Stomach (tissue), 4 donors: ENCODE measurements at regions not wholly inside any gene's neighbourhood (a gene's known extent, or its start where the extent isn't known, plus 50 kb on each side); places are given as distances from the start of the nearest gene placed in this dataset.

Experiments
- CTCF ChIP-seq, 7 experiments: fragments of 450-650 bp in 4 of 7; fragments of 200-600 bp in 3 of 7; sonication (generic) in 3 of 7; IDR thresholded peaks; one replicate each; pipeline ENCODE4 v1.5.1; 2016 to 2019; ENCODE audit warnings: antibody characterized with exemption in 7 of 7, control low read depth in 2 of 7, mild to moderate bottlenecking in 1 of 7
- EP300 ChIP-seq: sonication (generic); formaldehyde crosslinking; IDR thresholded peaks from one replicate; pipeline ENCODE4 v1.6.1; 2017; ENCODE audit warnings: antibody characterized with exemption
- POLR2A ChIP-seq, 4 donors: fragments of 450-650 bp; IDR thresholded peaks; one replicate each; pipeline ENCODE4 v1.6.1; 2016; ENCODE audit warnings: antibody characterized with exemption in 4 of 4, control low read depth in 2 of 4, mild to moderate bottlenecking in 1 of 4, moderate library complexity in 1 of 4
- POLR2AphosphoS5 ChIP-seq, 3 donors: sonication (generic); formaldehyde crosslinking; IDR thresholded peaks; one replicate each; pipeline ENCODE4 v1.6.1; 2016; ENCODE audit warnings: antibody characterized with exemption in 3 of 3

GRCh38 chr4:123974386-123975149 lies 578.0 kb downstream of the SPRY1 start:
- TF ChIP-seq CTCF (IDR thresholded peaks at IDR 0.05) (no peak), POLR2A (IDR thresholded peaks at IDR 0.05) (no peak), POLR2AphosphoS5 (IDR thresholded peaks at IDR 0.05) (no peak), EP300 (no peak)
